ENCODE measurements at regions not wholly inside any gene's neighbourhood (a gene's known extent, or its start where the extent isn't known, plus 50 kb on each side); places are given as distances from the start of the nearest gene placed in this dataset.

DNA sequence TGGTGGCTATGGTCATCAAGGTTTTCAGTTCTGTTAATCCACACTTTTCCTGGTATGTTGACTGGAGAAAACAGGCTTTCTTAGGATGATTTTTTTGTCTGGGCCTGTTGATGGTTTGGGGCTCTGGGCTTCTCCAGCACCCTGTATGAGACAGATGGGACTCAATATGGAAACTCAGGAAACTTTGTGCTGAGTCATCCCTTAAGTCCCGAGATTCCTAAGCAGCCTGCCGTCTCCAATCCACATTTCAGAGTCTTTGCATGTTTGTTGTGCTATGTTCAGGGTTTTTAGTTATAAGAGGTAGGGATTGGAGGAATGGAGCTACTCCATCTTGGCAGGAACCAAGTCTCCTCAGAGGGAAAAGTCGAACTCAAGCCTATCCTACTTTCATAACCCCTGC is 253.3 kb upstream of the FOXF1 start:
- no peak for TF ChIP-seq POLR2A (IDR thresholded peaks at IDR 0.05; ENCODE audit: low read depth, low read length)
- no peak for TF ChIP-seq POLR2AphosphoS5 (IDR thresholded peaks at IDR 0.05; ENCODE audit: low read depth, low read length)
